ENCODE measurements at regions not wholly inside any gene's neighbourhood (a gene's known extent, or its start where the extent isn't known, plus 50 kb on each side); places are given as distances from the start of the nearest gene placed in this dataset.

DNA sequence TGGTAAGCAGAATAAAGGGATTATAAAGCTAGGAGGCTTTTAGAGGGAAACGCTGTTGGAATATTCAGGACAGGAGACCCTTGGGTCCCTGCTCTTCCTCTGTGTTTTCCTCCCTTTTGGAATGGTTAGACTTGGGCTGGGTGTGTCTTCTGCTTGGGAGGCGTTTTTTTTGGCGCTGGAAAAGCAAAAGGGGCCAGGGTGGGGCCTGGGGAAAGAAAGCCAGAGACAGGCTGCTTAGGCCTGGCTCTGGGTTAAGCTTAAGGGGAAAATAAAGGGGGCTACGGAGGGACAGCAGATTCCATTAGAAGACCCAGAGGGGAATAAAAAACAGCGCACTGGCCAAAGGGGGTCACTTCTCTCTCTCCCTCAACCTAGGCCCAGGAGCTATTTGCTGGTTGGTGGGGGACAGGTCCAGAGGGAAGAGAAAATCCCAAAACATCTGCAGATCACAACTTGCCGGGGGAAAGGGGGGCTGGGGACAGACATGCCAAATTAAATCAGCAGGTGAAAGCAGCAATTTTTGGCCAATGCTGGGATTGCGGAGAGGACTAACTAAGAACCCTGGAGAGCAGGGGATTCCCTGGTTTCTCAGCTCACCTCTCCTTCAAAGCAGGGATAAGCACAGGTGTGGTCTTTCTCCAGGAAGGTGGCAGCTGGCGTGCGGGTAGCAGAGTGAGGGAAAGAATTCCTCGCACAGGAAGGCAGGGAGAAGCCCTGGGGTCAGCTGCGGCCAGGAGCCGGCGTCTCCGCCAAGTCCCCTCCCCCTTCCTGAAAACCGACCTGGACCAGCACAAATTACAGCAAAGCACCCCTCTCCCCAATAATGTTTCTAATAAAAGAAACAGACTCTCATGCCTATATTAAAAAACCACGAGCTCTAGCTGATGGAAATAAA lies 82.2 kb upstream of the AK4 start:
- TF ChIP-seq, protein P1, sequence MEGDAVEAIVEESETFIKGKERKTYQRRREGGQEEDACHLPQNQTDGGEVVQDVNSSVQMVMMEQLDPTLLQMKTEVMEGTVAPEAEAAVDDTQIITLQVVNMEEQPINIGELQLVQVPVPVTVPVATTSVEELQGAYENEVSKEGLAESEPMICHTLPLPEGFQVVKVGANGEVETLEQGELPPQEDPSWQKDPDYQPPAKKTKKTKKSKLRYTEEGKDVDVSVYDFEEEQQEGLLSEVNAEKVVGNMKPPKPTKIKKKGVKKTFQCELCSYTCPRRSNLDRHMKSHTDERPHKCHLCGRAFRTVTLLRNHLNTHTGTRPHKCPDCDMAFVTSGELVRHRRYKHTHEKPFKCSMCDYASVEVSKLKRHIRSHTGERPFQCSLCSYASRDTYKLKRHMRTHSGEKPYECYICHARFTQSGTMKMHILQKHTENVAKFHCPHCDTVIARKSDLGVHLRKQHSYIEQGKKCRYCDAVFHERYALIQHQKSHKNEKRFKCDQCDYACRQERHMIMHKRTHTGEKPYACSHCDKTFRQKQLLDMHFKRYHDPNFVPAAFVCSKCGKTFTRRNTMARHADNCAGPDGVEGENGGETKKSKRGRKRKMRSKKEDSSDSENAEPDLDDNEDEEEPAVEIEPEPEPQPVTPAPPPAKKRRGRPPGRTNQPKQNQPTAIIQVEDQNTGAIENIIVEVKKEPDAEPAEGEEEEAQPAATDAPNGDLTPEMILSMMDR (IDR thresholded peaks at IDR 0.05; ENCODE audit: borderline replicate concordance, extremely low read depth, low read length, poor library complexity, severe bottlenecking), result no peak
- TF ChIP-seq EZH2 (IDR thresholded peaks at IDR 0.05; ENCODE audit: borderline replicate concordance, low read depth, low read length, severe bottlenecking), result no peak
